ENCODE measurements at regions not wholly inside any gene's neighbourhood (a gene's known extent, or its start where the extent isn't known, plus 50 kb on each side); places are given as distances from the start of the nearest gene placed in this dataset.
A peak's percentile ranks its signal among the peaks of the same experiment; 100 is the strongest.

- DNase-seq = no peak
Measured at GRCh38 chr3:159830523-159831154, 158.0 kb upstream of the IL12A start.

GRCh38 chr3:159831466-159831865 lies 157.2 kb upstream of the IL12A start:
- no peak for DNase-seq

GRCh38 chr3:159832024-159832423 lies 156.6 kb upstream of the IL12A start:
- no peak for DNase-seq

GRCh38 chr3:159835126-159835525 lies 153.5 kb upstream of the IL12A start:
- no peak for DNase-seq

- DNase-seq = no peak
Measured at GRCh38 chr3:159837725-159838124, 150.9 kb upstream of the IL12A start.

- peak; percentile 70 for DNase-seq
Measured at GRCh38 chr3:159838938-159839337, 149.7 kb upstream of the IL12A start.

GRCh38 chr3:159839561-159840379 lies 148.9 kb upstream of the IL12A start, which contains the start of gene SCHIP1:
SCHIP1 (plus strand) TSS chr3:159839861.
- DNase-seq = no peak

GRCh38 chr3:159840703-159841299 lies 147.8 kb upstream of the IL12A start:
- no peak for DNase-seq

GRCh38 chr3:159841766-159842165 lies 146.9 kb upstream of the IL12A start:
- no peak for DNase-seq

- no peak for DNase-seq
Measured at GRCh38 chr3:159843840-159844730, 144.6 kb upstream of the IL12A start.

GRCh38 chr3:159844801-159845261 lies 143.8 kb upstream of the IL12A start:
- no peak for DNase-seq

- DNase-seq = no peak
Measured at GRCh38 chr3:159845737-159846136, 142.9 kb upstream of the IL12A start.

- DNase-seq = no peak
Measured at GRCh38 chr3:159846255-159846654, 142.4 kb upstream of the IL12A start.

- no peak for DNase-seq
Measured at GRCh38 chr3:159848348-159849118, 140.1 kb upstream of the IL12A start.

GRCh38 chr3:159850481-159850880 lies 138.2 kb upstream of the IL12A start:
- DNase-seq = peak; percentile 80

- DNase-seq = no peak
Measured at GRCh38 chr3:159852266-159852665, 136.4 kb upstream of the IL12A start.

GRCh38 chr3:159852821-159853505 lies 135.7 kb upstream of the IL12A start:
- DNase-seq = peak; percentile 95

GRCh38 chr3:159853506-159853864 lies 135.2 kb upstream of the IL12A start:
- DNase-seq = no peak

- DNase-seq = peak; percentile 90
Measured at GRCh38 chr3:159854500-159855124, 134.0 kb upstream of the IL12A start.

- peak; percentile 44 for DNase-seq
Measured at GRCh38 chr3:159855599-159856346, 132.9 kb upstream of the IL12A start.

All from dermis blood vessel endothelial cell (primary cell).